H9 (cell line): ENCODE measurements at regions not wholly inside any gene's neighbourhood (a gene's known extent, or its start where the extent isn't known, plus 50 kb on each side); places are given as distances from the start of the nearest gene placed in this dataset.

Source experiments
- DNase-seq: peaks from one replicate; pipeline ENCODE4 v3.0.0-alpha.2; 2017
- H2AFZ ChIP-seq: one replicate; pipeline ENCODE4 v1.6.1; 2013; ENCODE audit warnings: mild to moderate bottlenecking, low read length, control low read depth, moderate library complexity
- H2AK5ac ChIP-seq: 2 replicates; pipeline ENCODE4 v1.6.1; 2013; ENCODE audit warnings: low read length, control low read depth, mixed read lengths; ENCODE audit not compliant: insufficient read length
- H2BK120ac ChIP-seq: one replicate; pipeline ENCODE4 v1.6.1; 2013; ENCODE audit warnings: low read depth, mild to moderate bottlenecking, low read length, control low read depth, inconsistent platforms; ENCODE audit not compliant: poor library complexity, severe bottlenecking
- H2BK12ac ChIP-seq: 2 replicates; pipeline ENCODE4 v1.6.1; 2013; ENCODE audit warnings: low read length, control low read depth, mixed read lengths, low read depth; ENCODE audit not compliant: insufficient read length
- H2BK15ac ChIP-seq: 2 replicates; pipeline ENCODE4 v1.6.1; 2013; ENCODE audit warnings: low read depth, low read length, control low read depth
- H2BK20ac ChIP-seq: one replicate; pipeline ENCODE4 v1.6.1; 2013; ENCODE audit warnings: low read depth, mild to moderate bottlenecking, low read length, control low read depth, inconsistent platforms; ENCODE audit not compliant: poor library complexity, severe bottlenecking
- H2BK5ac ChIP-seq: 2 replicates; pipeline ENCODE4 v1.6.1; 2013; ENCODE audit warnings: low read length, control low read depth, mixed read lengths; ENCODE audit not compliant: insufficient read length
- H3K14ac ChIP-seq: 2 replicates; pipeline ENCODE4 v1.6.1; 2013; ENCODE audit warnings: low read length, control low read depth; ENCODE audit not compliant: insufficient read depth
- H3K18ac ChIP-seq: 2 replicates; pipeline ENCODE4 v1.6.1; 2013; ENCODE audit warnings: low read depth, mild to moderate bottlenecking, mixed read lengths, low read length, control low read depth; ENCODE audit not compliant: insufficient read length
- H3K23ac ChIP-seq: 2 replicates; pipeline ENCODE4 v1.6.1; 2013; ENCODE audit warnings: low read length, control low read depth, mixed read lengths, low read depth; ENCODE audit not compliant: insufficient read length
- H3K23me2 ChIP-seq: 2 replicates; pipeline ENCODE4 v1.6.1; 2013; ENCODE audit warnings: low read depth, mild to moderate bottlenecking, mixed read lengths, low read length, control low read depth; ENCODE audit not compliant: insufficient read length, poor library complexity, severe bottlenecking
- H3K27ac ChIP-seq: 2 replicates; pipeline ENCODE4 v1.5.1; 2013; ENCODE audit warnings: low read length, control low read depth, mixed read lengths, low read depth; ENCODE audit not compliant: insufficient read length
- H3K27me3 ChIP-seq: 2 replicates; pipeline ENCODE4 v1.6.1; 2013; ENCODE audit warnings: low read length, control low read depth, inconsistent platforms; ENCODE audit not compliant: insufficient read depth
- H3K4ac ChIP-seq: 2 replicates; pipeline ENCODE4 v1.6.1; 2013; ENCODE audit warnings: low read depth, mild to moderate bottlenecking, control low read depth, inconsistent platforms, low read length, moderate library complexity
- H3K4me1 ChIP-seq: 2 replicates; pipeline ENCODE4 v1.6.1; 2013; ENCODE audit warnings: low read length, control low read depth, inconsistent platforms; ENCODE audit not compliant: insufficient read depth
- H3K4me2 ChIP-seq: 2 replicates; pipeline ENCODE4 v1.6.1; 2013; ENCODE audit warnings: low read length, control low read depth, mixed read lengths; ENCODE audit not compliant: insufficient read length, insufficient read depth
- H3K56ac ChIP-seq: 2 replicates; pipeline ENCODE4 v1.6.1; 2013; ENCODE audit warnings: low read depth, mild to moderate bottlenecking, mixed read lengths, low read length, control low read depth; ENCODE audit not compliant: insufficient read length
- H3K79me1 ChIP-seq: 2 replicates; pipeline ENCODE4 v1.6.1; 2013; ENCODE audit warnings: low read depth, mild to moderate bottlenecking, moderate library complexity, low read length, control low read depth, inconsistent platforms; ENCODE audit not compliant: insufficient read depth, poor library complexity, severe bottlenecking
- H3K79me2 ChIP-seq: 2 replicates; pipeline ENCODE4 v1.6.1; 2013; ENCODE audit warnings: low read length, control low read depth, inconsistent platforms; ENCODE audit not compliant: insufficient read depth
- H3K9ac ChIP-seq: 2 replicates; pipeline ENCODE4 v1.6.1; 2013; ENCODE audit warnings: low read length, control low read depth, mixed read lengths; ENCODE audit not compliant: insufficient read length; ENCODE audit errors: extremely low read depth
- H3K9me3 ChIP-seq: one replicate; pipeline ENCODE4 v1.6.1; 2013; ENCODE audit warnings: low read depth, low read length, inconsistent platforms; ENCODE audit not compliant: control insufficient read depth
- H3T11ph ChIP-seq: one replicate; pipeline ENCODE4 v1.6.1; 2013; ENCODE audit warnings: mild to moderate bottlenecking, low read length, control low read depth, inconsistent platforms
- H4K20me1 ChIP-seq: one replicate; pipeline ENCODE4 v1.6.1; 2013; ENCODE audit not compliant: control insufficient read depth, insufficient read length, insufficient read depth
- H4K5ac ChIP-seq: 2 replicates; pipeline ENCODE4 v1.6.1; 2013; ENCODE audit warnings: low read depth, mild to moderate bottlenecking, mixed read lengths, low read length, control low read depth; ENCODE audit not compliant: insufficient read length
- H4K8ac ChIP-seq: replicated peaks from 2 replicates; pipeline ENCODE4 v1.6.1; 2013; ENCODE audit warnings: low read length, control low read depth, mixed read lengths, low read depth; ENCODE audit not compliant: insufficient read length
- H4K91ac ChIP-seq: 2 replicates; pipeline ENCODE4 v1.6.1; 2013; ENCODE audit warnings: low read depth, mild to moderate bottlenecking, moderate library complexity, mixed read lengths, low read length, control low read depth; ENCODE audit not compliant: insufficient read length
- H3K27ac Mint-ChIP-seq, 3 experiments: 2 replicates in 2 of 3; 3 replicates in 1 of 3; pipeline ENCODE4 v1.8.0; 2020 to 2021; ENCODE audit warnings: mixed read lengths in 3 of 3, mild to moderate bottlenecking in 1 of 3, moderate library complexity in 1 of 3
- H3K27me3 Mint-ChIP-seq: 2 replicates; pipeline ENCODE4 v1.8.0; 2021; ENCODE audit warnings: low read depth, mild to moderate bottlenecking, moderate library complexity, mixed read lengths
- H3K36me3 Mint-ChIP-seq, 3 experiments: 2 replicates in 2 of 3; 3 replicates in 1 of 3; pipeline ENCODE4 v1.8.0; 2020 to 2021; ENCODE audit warnings: low read depth in 3 of 3, mixed read lengths in 3 of 3; ENCODE audit not compliant: insufficient read depth in 1 of 3
- H3K4me1 Mint-ChIP-seq, 2 experiments: 2 replicates each; pipeline ENCODE4 v1.8.0; 2020; ENCODE audit warnings: mixed read lengths in 2 of 2
- H3K4me3 Mint-ChIP-seq, 2 experiments: 2 replicates in 1 of 2; 3 replicates in 1 of 2; pipeline ENCODE4 v1.8.0; 2020 to 2021; ENCODE audit warnings: mild to moderate bottlenecking in 2 of 2, mixed read lengths in 2 of 2, moderate library complexity in 1 of 2
- H3K9me3 Mint-ChIP-seq, 2 experiments: 2 replicates in 1 of 2; 3 replicates in 1 of 2; pipeline ENCODE4 v1.8.0; 2020; ENCODE audit warnings: mild to moderate bottlenecking in 2 of 2, mixed read lengths in 2 of 2, moderate library complexity in 1 of 2
- WGBS: extraction: QIAGEN DNeasy Blood & Tissue Kit; methylation state at CpG from one replicate; pipeline ENCODE4 v1.1.7; 2013; ENCODE audit warnings: missing lambda C conversion rate, low lambda C conversion rate, mixed read lengths; ENCODE audit not compliant: insufficient read length; ENCODE audit errors: extremely low coverage; 5-methylcytosine and 5-hydroxymethylcytosine counted together
- TF ChIP-seq, protein P1 (sequence below): fragments of 200-600 bp; sonication (generic); conservative IDR thresholded peaks from 3 replicates; pipeline ENCODE4 v1.8.0; 2021; ENCODE audit warnings: antibody characterized with exemption, mild to moderate bottlenecking

DNA sequence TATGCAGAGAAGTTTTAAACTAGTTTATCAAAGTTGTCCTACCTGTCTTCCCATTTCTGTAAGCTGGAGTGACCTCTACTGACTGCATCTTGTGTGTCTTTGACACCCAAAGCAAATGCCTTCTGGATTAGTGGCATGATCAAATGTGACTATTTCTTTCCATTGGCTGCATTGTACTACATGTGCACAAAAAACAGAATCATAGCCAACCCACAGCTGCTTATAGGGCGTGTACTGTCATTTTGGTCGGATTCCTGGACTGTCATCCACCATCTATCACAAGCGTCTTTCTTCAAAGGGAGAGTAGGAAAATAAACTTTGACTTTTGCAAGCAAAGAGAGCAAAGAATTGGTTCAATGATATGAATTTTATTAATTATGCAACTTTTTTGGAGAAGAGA, 310.6 kb downstream of the MAP2K6 start:
- Histone ChIP-seq H3K23ac (no peak overlapping the region), H3K23me2 (no peaks in the 10 kb centered on the region), H4K8ac (no peak overlapping the region), H2AFZ (no peak overlapping the region), H4K5ac (no peak overlapping the region), H3K27ac (no peak overlapping the region), H4K20me1 (no peaks in the 10 kb centered on the region), H3K4me2 (no peak overlapping the region), H4K91ac (no peak overlapping the region), H3K79me2 (no peaks in the 10 kb centered on the region), H2BK15ac (no peak overlapping the region), H2BK12ac (no peak overlapping the region), H2BK20ac (no peak overlapping the region), H3K9me3 (no peaks in the 10 kb centered on the region), H3K4me1 (0 out of 2 replicates have a peak, but pooled peaks cover 3% of the 10 kb centered on the region), H3K79me1 (no peaks in the 10 kb centered on the region), H3K4ac (no peak overlapping the region), H3K18ac (no peak overlapping the region), H2AK5ac (no peak overlapping the region), H3K56ac (no peak overlapping the region), H2BK120ac (no peak overlapping the region), H3K9ac (no peak overlapping the region), H3T11ph (no peak overlapping the region), H3K27me3 (0 out of 2 replicates have a peak, but pooled peaks cover 2% of the 10 kb centered on the region), H3K14ac (no peak overlapping the region), H2BK5ac (no peak overlapping the region)
- Mint-ChIP-seq H3K4me3 (no peak overlapping the region), H3K27me3 (peaks cover 18% of the 10 kb centered on the region), H3K36me3 (no peaks in the 10 kb centered on the region), H3K27ac (no peak overlapping the region), H3K4me1 (peaks cover 3% of the 10 kb centered on the region in 2 experiments; a peak in 1 of 4 replicates), H3K9me3 (no peaks in the 10 kb centered on the region)
- TF ChIP-seq, protein P1, sequence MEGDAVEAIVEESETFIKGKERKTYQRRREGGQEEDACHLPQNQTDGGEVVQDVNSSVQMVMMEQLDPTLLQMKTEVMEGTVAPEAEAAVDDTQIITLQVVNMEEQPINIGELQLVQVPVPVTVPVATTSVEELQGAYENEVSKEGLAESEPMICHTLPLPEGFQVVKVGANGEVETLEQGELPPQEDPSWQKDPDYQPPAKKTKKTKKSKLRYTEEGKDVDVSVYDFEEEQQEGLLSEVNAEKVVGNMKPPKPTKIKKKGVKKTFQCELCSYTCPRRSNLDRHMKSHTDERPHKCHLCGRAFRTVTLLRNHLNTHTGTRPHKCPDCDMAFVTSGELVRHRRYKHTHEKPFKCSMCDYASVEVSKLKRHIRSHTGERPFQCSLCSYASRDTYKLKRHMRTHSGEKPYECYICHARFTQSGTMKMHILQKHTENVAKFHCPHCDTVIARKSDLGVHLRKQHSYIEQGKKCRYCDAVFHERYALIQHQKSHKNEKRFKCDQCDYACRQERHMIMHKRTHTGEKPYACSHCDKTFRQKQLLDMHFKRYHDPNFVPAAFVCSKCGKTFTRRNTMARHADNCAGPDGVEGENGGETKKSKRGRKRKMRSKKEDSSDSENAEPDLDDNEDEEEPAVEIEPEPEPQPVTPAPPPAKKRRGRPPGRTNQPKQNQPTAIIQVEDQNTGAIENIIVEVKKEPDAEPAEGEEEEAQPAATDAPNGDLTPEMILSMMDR: no peak
- WGBS: no CpG with 5 or more reads among the region's 3 CpGs
- no peak for DNase-seq
